ENCODE measurements at regions not wholly inside any gene's neighbourhood (a gene's known extent, or its start where the extent isn't known, plus 50 kb on each side); places are given as distances from the start of the nearest gene placed in this dataset.
A peak's percentile ranks its signal among the peaks of the same experiment; 100 is the strongest.
"Not testable (repeated sequence)": the region's sequence is repeated elsewhere in the genome, so short reads cannot be mapped to it uniquely, and the experiment has no call there.

- DNase-seq (ENCODE audit: low read depth): no peak
Measured at GRCh38 chr14:52202151-52202550, 65.3 kb upstream of the PTGDR start.

- DNase-seq (ENCODE audit: low read depth): peak; percentile 27
Measured at GRCh38 chr14:52190337-52190931, 77.1 kb upstream of the PTGDR start.

- DNase-seq (ENCODE audit: low read depth): no peak
Measured at GRCh38 chr14:52189325-52189724, 78.2 kb upstream of the PTGDR start.

- DNase-seq (ENCODE audit: low read depth): peak; percentile 7
Measured at GRCh38 chr14:52188381-52188780, 79.1 kb upstream of the PTGDR start.

GRCh38 chr14:52185178-52185577 lies 82.3 kb upstream of the PTGDR start:
- peak; percentile 5 for DNase-seq (ENCODE audit: low read depth)

GRCh38 chr14:52182853-52183252 lies 84.6 kb upstream of the PTGDR start:
- DNase-seq (ENCODE audit: low read depth): no peak

GRCh38 chr14:52179141-52179790 lies 88.2 kb upstream of the PTGDR start:
- DNase-seq (ENCODE audit: low read depth): no peak

- no peak for DNase-seq (ENCODE audit: low read depth)
Measured at GRCh38 chr14:52175982-52176502, 91.5 kb upstream of the PTGDR start.

GRCh38 chr14:52171932-52172331 lies 95.6 kb upstream of the PTGDR start:
- DNase-seq (ENCODE audit: low read depth): not testable (repeated sequence)

GRCh38 chr14:52166822-52167221 lies 98.0 kb upstream of the NID2 start:
- no peak for DNase-seq (ENCODE audit: low read depth)

- no peak for DNase-seq (ENCODE audit: low read depth)
Measured at GRCh38 chr14:52155651-52156213, 86.9 kb upstream of the NID2 start.

GRCh38 chr14:52154992-52155650 lies 86.3 kb upstream of the NID2 start:
- DNase-seq (ENCODE audit: low read depth): no peak

- DNase-seq (ENCODE audit: low read depth): no peak
Measured at GRCh38 chr14:52153939-52154338, 85.1 kb upstream of the NID2 start.

- no peak for DNase-seq (ENCODE audit: low read depth)
Measured at GRCh38 chr14:52150162-52150561, 81.3 kb upstream of the NID2 start.

- DNase-seq (ENCODE audit: low read depth): no peak
Measured at GRCh38 chr14:52148371-52148770, 79.5 kb upstream of the NID2 start.

GRCh38 chr14:52146504-52146903 lies 77.6 kb upstream of the NID2 start:
- DNase-seq (ENCODE audit: low read depth): no peak

- DNase-seq (ENCODE audit: low read depth): not testable (repeated sequence)
Measured at GRCh38 chr14:52144099-52144498, 75.2 kb upstream of the NID2 start.

- DNase-seq (ENCODE audit: low read depth): no peak
Measured at GRCh38 chr14:52142504-52142903, 73.6 kb upstream of the NID2 start.

- peak; percentile 94 for DNase-seq (ENCODE audit: low read depth)
Measured at GRCh38 chr14:52131640-52132320, 62.9 kb upstream of the NID2 start.

GRCh38 chr14:52129721-52130120 lies 60.9 kb upstream of the NID2 start:
- DNase-seq (ENCODE audit: low read depth): no peak

- DNase-seq (ENCODE audit: low read depth): no peak
Measured at GRCh38 chr14:52125885-52126284, 57.0 kb upstream of the NID2 start.
